ENCODE measurements at regions not wholly inside any gene's neighbourhood (a gene's known extent, or its start where the extent isn't known, plus 50 kb on each side); places are given as distances from the start of the nearest gene placed in this dataset.

GRCh38 chr19:30312582-30313352 lies 59.4 kb upstream of the ZNF536 start:
- Histone ChIP-seq H3K27ac (ENCODE audit: low read depth, low read length) (no peak overlapping the region), H3F3A (ENCODE audit: control insufficient read depth, insufficient read depth) (no peaks in the 10 kb centered on the region), H3K9me2 (replicated peaks; ENCODE audit: control insufficient read depth, low read length) (no peaks in the 10 kb centered on the region), H3K79me2 (ENCODE audit: control insufficient read depth, low read length) (no peaks in the 10 kb centered on the region), H3K4me3 (ENCODE audit: low read length) (no peak overlapping the region), H3K4me1 (ENCODE audit: control insufficient read depth, low read length) (no peaks in the 10 kb centered on the region), H3K27me3 (ENCODE audit: control insufficient read depth, low read length) (no peaks in the 10 kb centered on the region), H4K20me1 (ENCODE audit: control insufficient read depth, insufficient read depth, low read depth, low read length) (no peaks in the 10 kb centered on the region), H3K4me2 (ENCODE audit: low read length) (no peak overlapping the region), H3K36me3 (ENCODE audit: control insufficient read depth, low read length) (no peaks in the 10 kb centered on the region), H3K9me3 (ENCODE audit: control insufficient read depth, insufficient read depth, low read length) (no peaks in the 10 kb centered on the region)
- TF ChIP-seq EZH2phosphoT487 (IDR thresholded peaks at IDR 0.05; ENCODE audit: borderline replicate concordance, low read length) (no peak), CTCF (IDR thresholded peaks at IDR 0.05; ENCODE audit: low read depth, low read length, poor library complexity, severe bottlenecking) (no peak)

- H3F3A ChIP-seq (ENCODE audit: control insufficient read depth, insufficient read depth): no peaks in the 10 kb centered on the region
- no peaks in the 10 kb centered on the region for H3K4me1 ChIP-seq (ENCODE audit: control insufficient read depth, low read length)
- no peaks in the 10 kb centered on the region for H3K79me2 ChIP-seq (ENCODE audit: control insufficient read depth, low read length)
- H3K4me3 ChIP-seq (ENCODE audit: low read length): no peak overlapping the region
- H3K27ac ChIP-seq (ENCODE audit: low read depth, low read length): no peak overlapping the region
- H3K27me3 ChIP-seq (ENCODE audit: control insufficient read depth, low read length): no peaks in the 10 kb centered on the region
- TF ChIP-seq CTCF (IDR thresholded peaks at IDR 0.05; ENCODE audit: low read depth, low read length, poor library complexity, severe bottlenecking) (no peak), EZH2phosphoT487 (IDR thresholded peaks at IDR 0.05; ENCODE audit: borderline replicate concordance, low read length) (no peak)
- no peaks in the 10 kb centered on the region for H3K36me3 ChIP-seq (ENCODE audit: control insufficient read depth, low read length)
- no peaks in the 10 kb centered on the region for H3K9me3 ChIP-seq (ENCODE audit: control insufficient read depth, insufficient read depth, low read length)
- H3K4me2 ChIP-seq (ENCODE audit: low read length): no peak overlapping the region
- H4K20me1 ChIP-seq (ENCODE audit: control insufficient read depth, insufficient read depth, low read depth, low read length): no peaks in the 10 kb centered on the region
- H3K9me2 ChIP-seq (replicated peaks; ENCODE audit: control insufficient read depth, low read length): no peaks in the 10 kb centered on the region
Observed at GRCh38 chr19:30313353-30313750, 58.8 kb upstream of the ZNF536 start.

- Histone ChIP-seq H3K9me3 (ENCODE audit: control insufficient read depth, insufficient read depth, low read length) (no peaks in the 10 kb centered on the region), H4K20me1 (ENCODE audit: control insufficient read depth, insufficient read depth, low read depth, low read length) (no peaks in the 10 kb centered on the region), H3K4me1 (ENCODE audit: control insufficient read depth, low read length) (no peaks in the 10 kb centered on the region), H3K4me2 (ENCODE audit: low read length) (no peak overlapping the region), H3K4me3 (ENCODE audit: low read length) (no peak overlapping the region), H3K27ac (ENCODE audit: low read depth, low read length) (no peak overlapping the region), H3K36me3 (ENCODE audit: control insufficient read depth, low read length) (no peaks in the 10 kb centered on the region), H3F3A (ENCODE audit: control insufficient read depth, insufficient read depth) (no peaks in the 10 kb centered on the region), H3K27me3 (ENCODE audit: control insufficient read depth, low read length) (no peaks in the 10 kb centered on the region), H3K9me2 (replicated peaks; ENCODE audit: control insufficient read depth, low read length) (no peaks in the 10 kb centered on the region), H3K79me2 (ENCODE audit: control insufficient read depth, low read length) (no peaks in the 10 kb centered on the region)
- TF ChIP-seq CTCF (IDR thresholded peaks at IDR 0.05; ENCODE audit: low read depth, low read length, poor library complexity, severe bottlenecking): no peak
- TF ChIP-seq EZH2phosphoT487 (IDR thresholded peaks at IDR 0.05; ENCODE audit: borderline replicate concordance, low read length): no peak
Observed at GRCh38 chr19:30314056-30314804, 58.0 kb upstream of the ZNF536 start.

Data from DOHH2 (cell line).